H1 (cell line): ENCODE measurements at regions not wholly inside any gene's neighbourhood (a gene's known extent, or its start where the extent isn't known, plus 50 kb on each side); places are given as distances from the start of the nearest gene placed in this dataset.

Experiments
- CEBPB ChIP-seq: IDR thresholded peaks from 2 replicates; pipeline ENCODE4 v1.6.1; 2012; ENCODE audit warnings: low read depth, low read length
- CTBP2 ChIP-seq: IDR thresholded peaks from 2 replicates; pipeline ENCODE4 v1.7.0; 2011; ENCODE audit warnings: borderline replicate concordance, mild to moderate bottlenecking, moderate library complexity, mixed read lengths, low read length; ENCODE audit not compliant: insufficient read depth, insufficient read length
- NANOG ChIP-seq: IDR thresholded peaks from 2 replicates; pipeline ENCODE4 v1.6.1; 2011; ENCODE audit warnings: low read length, low read depth, mild to moderate bottlenecking, inconsistent platforms; ENCODE audit not compliant: insufficient read depth, poor library complexity, severe bottlenecking
- POLR2AphosphoS5 ChIP-seq: IDR thresholded peaks from 2 replicates; pipeline ENCODE4 v1.6.1; 2011; ENCODE audit warnings: low read depth, low read length

- no peak for TF ChIP-seq CEBPB
- TF ChIP-seq CTBP2: no peak
- TF ChIP-seq NANOG: no peak
- no peak for TF ChIP-seq POLR2AphosphoS5
Observed at GRCh38 chr6:71725126-71725470, 161.3 kb upstream of the RIMS1 start (continued).
